ENCODE measurements at regions not wholly inside any gene's neighbourhood (a gene's known extent, or its start where the extent isn't known, plus 50 kb on each side); places are given as distances from the start of the nearest gene placed in this dataset.

GRCh38 chr7:156492170-156492569 is 148.4 kb upstream of the RNF32 start:
- TF ChIP-seq CTCF (IDR thresholded peaks at IDR 0.05; ENCODE audit: poor library complexity) (no peak), EZH2 (IDR thresholded peaks at IDR 0.05; ENCODE audit: borderline replicate concordance) (no peak)

Measured in hepatocyte (in vitro differentiated cells).